ENCODE measurements at regions not wholly inside any gene's neighbourhood (a gene's known extent, or its start where the extent isn't known, plus 50 kb on each side); places are given as distances from the start of the nearest gene placed in this dataset.

DNA sequence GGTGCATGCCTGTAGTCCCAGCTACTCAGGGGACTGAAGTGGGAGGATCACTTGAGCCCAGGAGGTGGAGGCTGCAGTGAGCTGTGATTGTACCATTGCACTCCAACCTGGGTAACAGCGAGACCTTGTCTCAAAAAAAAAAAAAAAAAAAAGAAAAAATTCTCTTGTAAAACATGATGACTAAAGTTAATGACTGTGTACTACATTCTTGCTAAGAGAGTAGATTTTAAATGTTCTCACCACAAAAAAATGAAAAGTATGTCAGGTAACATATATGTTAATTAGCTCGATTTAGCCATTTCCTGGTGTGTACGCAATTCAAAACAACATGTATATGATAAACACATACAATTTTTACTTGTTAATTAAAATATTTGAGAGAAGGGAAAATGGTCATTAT, 480.7 kb upstream of the RGS6 start:
- Histone ChIP-seq H3K36me3 (ENCODE audit: low read length) (no peaks in the 10 kb centered on the region), H3K27me3 (ENCODE audit: low read length) (no peaks in the 10 kb centered on the region), H3F3A (ENCODE audit: insufficient read depth) (no peaks in the 10 kb centered on the region), H2AFZ (ENCODE audit: low read depth, low read length, severe bottlenecking) (no peak overlapping the region), H3K9me3 (ENCODE audit: insufficient read depth, low read length) (no peaks in the 10 kb centered on the region), H3K9me2 (replicated peaks; ENCODE audit: insufficient read depth, low read length) (no peaks in the 10 kb centered on the region), H3K27ac (ENCODE audit: low read depth, low read length) (no peak overlapping the region), H3K4me2 (ENCODE audit: low read depth, low read length, poor library complexity, severe bottlenecking) (no peak overlapping the region), H3K79me2 (ENCODE audit: insufficient read depth, low read length) (no peaks in the 10 kb centered on the region), H4K20me1 (ENCODE audit: low read depth, low read length) (no peaks in the 10 kb centered on the region), H3K9ac (ENCODE audit: low read length) (no peak overlapping the region), H3K4me3 (ENCODE audit: insufficient read depth, low read length, poor library complexity, severe bottlenecking) (no peak overlapping the region)
- TF ChIP-seq EZH2phosphoT487 (conservative IDR thresholded peaks at IDR 0.05; ENCODE audit: low read length), result no peak
- TF ChIP-seq, protein P1, sequence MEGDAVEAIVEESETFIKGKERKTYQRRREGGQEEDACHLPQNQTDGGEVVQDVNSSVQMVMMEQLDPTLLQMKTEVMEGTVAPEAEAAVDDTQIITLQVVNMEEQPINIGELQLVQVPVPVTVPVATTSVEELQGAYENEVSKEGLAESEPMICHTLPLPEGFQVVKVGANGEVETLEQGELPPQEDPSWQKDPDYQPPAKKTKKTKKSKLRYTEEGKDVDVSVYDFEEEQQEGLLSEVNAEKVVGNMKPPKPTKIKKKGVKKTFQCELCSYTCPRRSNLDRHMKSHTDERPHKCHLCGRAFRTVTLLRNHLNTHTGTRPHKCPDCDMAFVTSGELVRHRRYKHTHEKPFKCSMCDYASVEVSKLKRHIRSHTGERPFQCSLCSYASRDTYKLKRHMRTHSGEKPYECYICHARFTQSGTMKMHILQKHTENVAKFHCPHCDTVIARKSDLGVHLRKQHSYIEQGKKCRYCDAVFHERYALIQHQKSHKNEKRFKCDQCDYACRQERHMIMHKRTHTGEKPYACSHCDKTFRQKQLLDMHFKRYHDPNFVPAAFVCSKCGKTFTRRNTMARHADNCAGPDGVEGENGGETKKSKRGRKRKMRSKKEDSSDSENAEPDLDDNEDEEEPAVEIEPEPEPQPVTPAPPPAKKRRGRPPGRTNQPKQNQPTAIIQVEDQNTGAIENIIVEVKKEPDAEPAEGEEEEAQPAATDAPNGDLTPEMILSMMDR (IDR thresholded peaks at IDR 0.05; ENCODE audit: insufficient read depth, low read length, poor library complexity, severe bottlenecking), result no peak

DNA sequence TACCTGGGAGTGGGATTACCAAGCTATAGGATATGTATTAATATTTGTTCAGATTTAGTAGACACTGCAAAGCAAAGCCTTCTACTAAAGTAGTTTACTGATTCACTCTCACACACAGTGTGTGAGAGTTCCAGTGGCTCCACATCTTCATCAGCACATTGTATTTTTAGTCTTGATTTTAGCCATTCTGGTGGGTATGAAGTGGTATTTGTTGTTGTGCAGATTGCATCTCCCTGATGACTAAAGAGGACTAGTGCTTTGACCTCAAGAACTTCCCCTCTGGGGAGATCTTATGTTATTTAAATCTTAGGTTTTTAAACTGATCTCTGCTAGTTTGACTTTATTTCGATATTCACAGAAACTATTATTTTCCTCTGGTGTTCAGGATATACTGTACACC, 479.7 kb upstream of the RGS6 start:
- no peaks in the 10 kb centered on the region for H3K9me3 ChIP-seq (ENCODE audit: insufficient read depth, low read length)
- H3K27me3 ChIP-seq (ENCODE audit: low read length), result no peaks in the 10 kb centered on the region
- H2AFZ ChIP-seq (ENCODE audit: low read depth, low read length, severe bottlenecking), result no peak overlapping the region
- TF ChIP-seq, protein P1 (IDR thresholded peaks at IDR 0.05; ENCODE audit: insufficient read depth, low read length, poor library complexity, severe bottlenecking), result no peak
- TF ChIP-seq EZH2phosphoT487 (conservative IDR thresholded peaks at IDR 0.05; ENCODE audit: low read length), result no peak
- H3K4me2 ChIP-seq (ENCODE audit: low read depth, low read length, poor library complexity, severe bottlenecking), result no peak overlapping the region
- H3K4me3 ChIP-seq (ENCODE audit: insufficient read depth, low read length, poor library complexity, severe bottlenecking), result no peak overlapping the region
- no peaks in the 10 kb centered on the region for H3K36me3 ChIP-seq (ENCODE audit: low read length)
- no peak overlapping the region for H3K27ac ChIP-seq (ENCODE audit: low read depth, low read length)
- H3F3A ChIP-seq (ENCODE audit: insufficient read depth), result no peaks in the 10 kb centered on the region
- H3K9ac ChIP-seq (ENCODE audit: low read length), result no peak overlapping the region
- H3K79me2 ChIP-seq (ENCODE audit: insufficient read depth, low read length), result no peaks in the 10 kb centered on the region; the same call in 1 of the 2 replicates
- no peaks in the 10 kb centered on the region for H4K20me1 ChIP-seq (ENCODE audit: low read depth, low read length)
- no peaks in the 10 kb centered on the region for H3K9me2 ChIP-seq (replicated peaks; ENCODE audit: insufficient read depth, low read length)

DNA sequence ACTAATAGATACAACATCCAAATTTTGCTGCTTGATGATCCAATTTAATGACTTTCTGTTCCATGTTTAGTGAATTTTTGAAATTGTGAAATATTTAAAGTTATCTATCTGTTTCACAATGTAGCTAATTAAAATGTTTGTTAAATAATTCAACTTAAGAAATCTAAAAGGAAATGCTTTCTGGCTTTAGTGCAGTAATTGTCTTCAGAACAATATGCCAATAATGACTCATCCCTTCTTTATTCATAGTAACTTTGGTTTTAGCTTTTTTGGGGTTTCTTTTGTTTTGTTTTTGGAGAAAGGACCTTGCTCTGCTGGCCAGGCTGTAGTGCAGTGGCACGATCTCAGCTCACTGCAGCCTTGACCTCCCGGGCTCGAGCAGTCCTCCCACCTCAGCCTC, 479.2 kb upstream of the RGS6 start:
- Histone ChIP-seq H3K36me3 (ENCODE audit: low read length) (no peaks in the 10 kb centered on the region), H3K9ac (ENCODE audit: low read length) (no peak overlapping the region), H3K79me2 (ENCODE audit: insufficient read depth, low read length) (no peaks in the 10 kb centered on the region; the same call in 1 of the 2 replicates), H3K27ac (ENCODE audit: low read depth, low read length) (no peak overlapping the region), H2AFZ (ENCODE audit: low read depth, low read length, severe bottlenecking) (no peak overlapping the region), H3F3A (ENCODE audit: insufficient read depth) (no peaks in the 10 kb centered on the region), H4K20me1 (ENCODE audit: low read depth, low read length) (no peaks in the 10 kb centered on the region), H3K9me2 (replicated peaks; ENCODE audit: insufficient read depth, low read length) (no peaks in the 10 kb centered on the region), H3K9me3 (ENCODE audit: insufficient read depth, low read length) (no peaks in the 10 kb centered on the region), H3K4me2 (ENCODE audit: low read depth, low read length, poor library complexity, severe bottlenecking) (no peak overlapping the region), H3K27me3 (ENCODE audit: low read length) (no peaks in the 10 kb centered on the region), H3K4me3 (ENCODE audit: insufficient read depth, low read length, poor library complexity, severe bottlenecking) (no peak overlapping the region)
- TF ChIP-seq, protein P1 (IDR thresholded peaks at IDR 0.05; ENCODE audit: insufficient read depth, low read length, poor library complexity, severe bottlenecking), result no peak
- TF ChIP-seq EZH2phosphoT487 (conservative IDR thresholded peaks at IDR 0.05; ENCODE audit: low read length), result no peak

Measured in SU-DHL-6 (cell line).